ENCODE measurements at regions not wholly inside any gene's neighbourhood (a gene's known extent, or its start where the extent isn't known, plus 50 kb on each side); places are given as distances from the start of the nearest gene placed in this dataset.

DNA sequence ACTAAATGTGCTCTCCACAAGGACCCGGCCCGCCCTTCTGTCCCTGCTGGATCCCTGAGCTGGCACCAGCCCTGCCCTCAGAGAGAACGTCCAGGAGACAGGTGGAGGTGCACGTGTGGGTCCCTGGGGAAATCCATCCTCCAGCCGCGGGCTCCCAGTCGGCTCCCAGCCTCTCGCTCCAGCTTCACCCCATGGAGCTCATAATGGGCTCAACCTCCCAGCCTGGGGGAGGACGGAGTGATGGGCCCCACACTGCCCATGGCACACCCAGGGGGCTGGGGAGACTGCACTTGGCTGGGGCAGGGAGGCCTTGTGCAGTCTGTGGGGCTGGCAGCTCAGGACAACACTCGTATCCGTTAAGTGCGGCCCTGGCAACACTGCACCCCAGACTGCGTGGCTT is 250.5 kb downstream of the TMEM121 start:
- no peak overlapping the region for H3K4me3 ChIP-seq (ENCODE audit: low read depth, low read length)
- TF ChIP-seq, protein P1, sequence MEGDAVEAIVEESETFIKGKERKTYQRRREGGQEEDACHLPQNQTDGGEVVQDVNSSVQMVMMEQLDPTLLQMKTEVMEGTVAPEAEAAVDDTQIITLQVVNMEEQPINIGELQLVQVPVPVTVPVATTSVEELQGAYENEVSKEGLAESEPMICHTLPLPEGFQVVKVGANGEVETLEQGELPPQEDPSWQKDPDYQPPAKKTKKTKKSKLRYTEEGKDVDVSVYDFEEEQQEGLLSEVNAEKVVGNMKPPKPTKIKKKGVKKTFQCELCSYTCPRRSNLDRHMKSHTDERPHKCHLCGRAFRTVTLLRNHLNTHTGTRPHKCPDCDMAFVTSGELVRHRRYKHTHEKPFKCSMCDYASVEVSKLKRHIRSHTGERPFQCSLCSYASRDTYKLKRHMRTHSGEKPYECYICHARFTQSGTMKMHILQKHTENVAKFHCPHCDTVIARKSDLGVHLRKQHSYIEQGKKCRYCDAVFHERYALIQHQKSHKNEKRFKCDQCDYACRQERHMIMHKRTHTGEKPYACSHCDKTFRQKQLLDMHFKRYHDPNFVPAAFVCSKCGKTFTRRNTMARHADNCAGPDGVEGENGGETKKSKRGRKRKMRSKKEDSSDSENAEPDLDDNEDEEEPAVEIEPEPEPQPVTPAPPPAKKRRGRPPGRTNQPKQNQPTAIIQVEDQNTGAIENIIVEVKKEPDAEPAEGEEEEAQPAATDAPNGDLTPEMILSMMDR (conservative IDR thresholded peaks at IDR 0.05; ENCODE audit: low read depth, low read length): no peak
- no peak for DNase-seq (ENCODE audit: low read depth)

DNA sequence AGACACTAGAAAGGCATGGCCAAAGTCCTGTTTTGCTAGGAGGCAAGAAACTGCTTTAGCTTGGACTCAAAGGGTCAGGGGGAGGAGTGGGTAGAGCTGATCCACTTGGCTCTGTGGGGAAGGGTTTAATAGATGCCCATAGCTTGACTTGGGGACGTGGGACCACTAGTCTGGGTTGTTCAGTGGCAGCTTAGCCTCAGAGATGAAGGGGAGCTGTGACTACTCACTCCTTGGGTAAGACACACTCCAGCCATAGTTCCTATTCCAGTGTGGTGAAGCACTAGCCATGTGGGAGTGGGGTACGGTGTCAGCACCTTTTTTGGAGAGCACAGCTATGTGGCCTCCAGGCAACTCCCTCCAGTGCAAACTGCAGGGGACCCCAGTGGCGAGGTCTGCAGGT is 257.3 kb downstream of the TMEM121 start:
- H3K4me3 ChIP-seq (ENCODE audit: low read depth, low read length): no peak overlapping the region
- DNase-seq (ENCODE audit: low read depth): no peak
- TF ChIP-seq, protein P1 (conservative IDR thresholded peaks at IDR 0.05; ENCODE audit: low read depth, low read length): no peak

DNA sequence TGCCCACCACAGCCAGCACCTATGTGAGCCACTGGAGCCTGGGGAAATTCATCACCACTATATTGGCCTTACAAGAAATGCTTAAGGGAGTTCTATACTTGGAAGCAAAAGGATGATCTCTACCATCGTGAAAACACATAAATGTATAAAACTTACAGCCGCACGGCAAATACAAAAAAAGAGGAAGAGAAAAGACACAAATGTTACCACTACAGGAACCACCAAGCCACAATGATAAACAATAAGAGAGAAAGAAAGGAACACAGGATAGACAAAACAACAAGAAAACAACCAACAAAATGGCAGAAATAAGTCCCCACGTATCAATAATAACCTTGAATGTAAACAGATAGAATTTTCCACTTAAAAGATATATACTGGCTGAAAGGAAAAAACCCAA is 267.5 kb downstream of the TMEM121 start:
- DNase-seq (ENCODE audit: low read depth): no peak
- no peak overlapping the region for H3K4me3 ChIP-seq (ENCODE audit: low read depth, low read length)
- TF ChIP-seq, protein P1 (conservative IDR thresholded peaks at IDR 0.05; ENCODE audit: low read depth, low read length): no peak

DNA sequence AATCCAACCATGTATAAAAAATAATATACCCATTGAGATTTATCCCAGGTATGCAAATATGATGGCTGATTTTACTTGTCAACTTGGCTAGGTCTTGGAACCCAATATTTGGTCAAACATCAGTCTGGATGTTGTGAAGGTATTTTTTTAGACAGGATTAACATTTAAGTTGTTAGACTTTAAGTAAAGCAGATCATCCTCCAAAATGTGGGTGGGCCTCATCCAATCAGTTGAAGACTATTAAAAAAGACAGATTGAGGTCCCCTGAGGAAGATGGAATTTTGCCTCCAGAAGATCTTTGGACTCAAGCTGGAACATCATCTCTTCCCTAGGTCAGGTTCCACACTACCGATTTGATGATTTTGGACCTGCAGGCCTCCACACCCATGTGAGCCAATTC is 271.2 kb downstream of the TMEM121 start:
- H3K4me3 ChIP-seq (ENCODE audit: low read depth, low read length): no peak overlapping the region
- no peak for DNase-seq (ENCODE audit: low read depth)
- TF ChIP-seq, protein P1 (conservative IDR thresholded peaks at IDR 0.05; ENCODE audit: low read depth, low read length): no peak

DNA sequence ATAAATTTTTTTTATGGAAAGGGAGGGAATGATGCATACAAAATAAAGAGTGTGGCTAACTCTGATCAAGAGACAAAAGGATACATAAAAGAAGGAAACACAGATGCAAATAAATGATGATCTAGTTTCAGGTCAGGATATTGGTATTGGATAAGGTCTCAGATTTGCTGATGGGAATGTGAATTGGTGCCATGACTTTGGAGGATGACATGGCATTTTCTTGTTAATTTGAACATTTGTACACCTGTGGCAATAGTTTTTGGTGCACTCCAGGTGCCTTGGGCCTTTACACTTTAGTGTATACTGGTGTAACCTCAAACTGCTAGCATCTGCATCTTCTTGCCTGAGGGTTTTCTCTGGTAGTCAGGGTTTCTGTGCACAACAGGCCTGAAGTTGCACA is 279.3 kb downstream of the TMEM121 start:
- TF ChIP-seq, protein P1 (conservative IDR thresholded peaks at IDR 0.05; ENCODE audit: low read depth, low read length): no peak
- DNase-seq (ENCODE audit: low read depth): no peak
- H3K4me3 ChIP-seq (ENCODE audit: low read depth, low read length): no peak overlapping the region

DNA sequence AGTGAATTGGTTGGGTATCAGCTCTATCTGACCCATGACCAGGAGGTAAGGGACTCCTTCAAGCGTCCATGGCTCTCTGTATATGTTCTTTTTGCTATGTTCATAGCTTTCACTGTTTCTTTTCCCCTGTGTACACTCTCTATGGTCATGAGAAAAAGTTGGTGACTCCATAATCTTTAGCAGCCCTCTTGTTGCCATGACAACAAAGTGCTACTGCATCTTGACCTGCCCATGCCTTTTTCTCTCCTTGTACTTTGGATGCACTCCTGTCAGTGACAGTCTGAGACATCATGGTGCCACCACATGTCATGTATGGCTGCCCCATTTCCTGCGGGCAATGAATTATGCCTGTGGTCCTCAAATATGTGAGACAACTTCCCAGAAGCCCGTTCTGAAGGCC is 280.2 kb downstream of the TMEM121 start:
- no peak for DNase-seq (ENCODE audit: low read depth)
- H3K4me3 ChIP-seq (ENCODE audit: low read depth, low read length): no peak overlapping the region
- TF ChIP-seq, protein P1 (conservative IDR thresholded peaks at IDR 0.05; ENCODE audit: low read depth, low read length): no peak

DNA sequence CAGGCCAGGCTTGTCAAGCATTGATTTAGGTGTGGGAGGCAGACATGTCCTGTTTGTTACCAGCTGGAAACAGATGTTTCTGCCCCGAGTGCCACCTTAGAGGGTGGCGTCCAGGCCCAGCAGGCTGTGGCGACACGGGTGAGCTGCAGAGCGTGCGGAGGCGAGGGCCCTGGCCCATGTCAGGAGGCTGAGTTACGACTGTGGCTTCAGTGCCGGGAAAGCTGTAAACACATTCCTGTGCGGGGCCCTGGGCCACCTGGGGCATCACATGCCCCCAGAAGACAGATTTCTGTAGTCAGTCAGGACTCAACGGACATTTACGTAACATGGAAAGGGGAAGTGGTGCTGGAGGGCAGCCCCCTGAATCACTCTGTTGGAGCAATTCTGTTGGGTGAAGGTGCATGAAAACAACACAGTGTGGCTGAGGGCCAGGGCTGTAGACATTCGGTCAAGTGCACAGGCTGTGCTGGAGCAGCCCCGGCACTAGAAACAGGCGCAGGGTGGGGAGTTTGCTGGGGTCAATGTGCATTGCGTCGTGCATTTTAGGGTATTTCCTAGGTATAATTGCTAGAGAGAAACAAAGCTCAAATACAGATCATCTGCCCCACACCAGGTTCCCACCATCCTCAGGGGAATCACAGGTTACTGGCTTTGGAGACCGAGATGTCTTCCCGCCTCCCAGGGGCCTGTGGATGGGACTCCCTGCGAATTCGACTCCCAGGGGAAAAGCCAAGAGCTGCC is 291.8 kb downstream of the TMEM121 start:
- H3K4me3 ChIP-seq (ENCODE audit: low read depth, low read length): no peak overlapping the region
- no peak for DNase-seq (ENCODE audit: low read depth)
- TF ChIP-seq, protein P1 (conservative IDR thresholded peaks at IDR 0.05; ENCODE audit: low read depth, low read length): no peak
